ENCODE measurements at regions not wholly inside any gene's neighbourhood (a gene's known extent, or its start where the extent isn't known, plus 50 kb on each side); places are given as distances from the start of the nearest gene placed in this dataset.

DNA sequence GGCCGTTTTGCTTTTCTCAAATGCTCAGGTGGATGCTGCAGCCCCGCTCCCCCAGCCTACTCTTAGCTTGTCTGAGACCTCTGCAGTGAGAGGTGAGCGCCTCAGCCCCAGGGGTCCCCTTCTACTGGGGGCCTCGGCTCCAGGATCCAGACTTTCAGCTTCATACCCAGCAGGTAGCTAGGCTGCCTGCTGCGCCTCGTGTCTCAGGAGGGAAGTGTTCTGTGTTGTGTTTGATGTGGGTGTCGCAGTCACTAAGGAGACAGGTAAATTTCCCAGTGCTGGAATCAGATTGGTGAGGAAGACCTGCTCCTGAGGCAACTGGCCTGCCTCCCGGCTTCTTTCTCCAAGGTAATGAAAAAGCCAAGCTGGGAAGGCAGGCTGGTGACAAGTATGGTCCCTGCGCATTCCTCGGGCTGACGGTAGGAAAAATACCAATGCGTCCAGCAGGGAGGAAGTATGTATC is 604.0 kb upstream of the SALL1 start:
- no peaks in the 10 kb centered on the region for H3K4me1 ChIP-seq (ENCODE audit: control insufficient read depth in 2 of 3, insufficient read depth in 2 of 3, low read depth in 1 of 3, low read length in 3 of 3)
- DNase-seq (peak; percentile 61 to 82 (median 74)), FAIRE-seq (no peak)
- H3K27me3 ChIP-seq (ENCODE audit: control insufficient read depth, insufficient read depth, low read length): no peaks in the 10 kb centered on the region
- TF ChIP-seq, protein P1, sequence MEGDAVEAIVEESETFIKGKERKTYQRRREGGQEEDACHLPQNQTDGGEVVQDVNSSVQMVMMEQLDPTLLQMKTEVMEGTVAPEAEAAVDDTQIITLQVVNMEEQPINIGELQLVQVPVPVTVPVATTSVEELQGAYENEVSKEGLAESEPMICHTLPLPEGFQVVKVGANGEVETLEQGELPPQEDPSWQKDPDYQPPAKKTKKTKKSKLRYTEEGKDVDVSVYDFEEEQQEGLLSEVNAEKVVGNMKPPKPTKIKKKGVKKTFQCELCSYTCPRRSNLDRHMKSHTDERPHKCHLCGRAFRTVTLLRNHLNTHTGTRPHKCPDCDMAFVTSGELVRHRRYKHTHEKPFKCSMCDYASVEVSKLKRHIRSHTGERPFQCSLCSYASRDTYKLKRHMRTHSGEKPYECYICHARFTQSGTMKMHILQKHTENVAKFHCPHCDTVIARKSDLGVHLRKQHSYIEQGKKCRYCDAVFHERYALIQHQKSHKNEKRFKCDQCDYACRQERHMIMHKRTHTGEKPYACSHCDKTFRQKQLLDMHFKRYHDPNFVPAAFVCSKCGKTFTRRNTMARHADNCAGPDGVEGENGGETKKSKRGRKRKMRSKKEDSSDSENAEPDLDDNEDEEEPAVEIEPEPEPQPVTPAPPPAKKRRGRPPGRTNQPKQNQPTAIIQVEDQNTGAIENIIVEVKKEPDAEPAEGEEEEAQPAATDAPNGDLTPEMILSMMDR (IDR thresholded peaks at IDR 0.05; ENCODE audit: borderline replicate concordance, extremely low read depth, insufficient read depth): no peak
- peak overlapping the region in 1 of 3 donors; percentile 10 for H3K4me3 ChIP-seq (ENCODE audit: low read length in 3 of 3)
- no peaks in the 10 kb centered on the region for H3K9me3 ChIP-seq (ENCODE audit: control insufficient read depth in 2 of 3, insufficient read depth in 1 of 3, low read length in 3 of 3)
- no peaks in the 10 kb centered on the region for H3K36me3 ChIP-seq (ENCODE audit: control insufficient read depth in 2 of 3, insufficient read depth in 3 of 3, low read length in 3 of 3)
- peak overlapping the region in 1 of 2 donors; percentile 25 for H3K27ac ChIP-seq (ENCODE audit: low read depth in 2 of 2, low read length in 2 of 2)
- intact Hi-C loops (cut with DNase I): no loop called here
- no peak overlapping the region for H3K9ac ChIP-seq (ENCODE audit: low read length in 3 of 3)

DNA sequence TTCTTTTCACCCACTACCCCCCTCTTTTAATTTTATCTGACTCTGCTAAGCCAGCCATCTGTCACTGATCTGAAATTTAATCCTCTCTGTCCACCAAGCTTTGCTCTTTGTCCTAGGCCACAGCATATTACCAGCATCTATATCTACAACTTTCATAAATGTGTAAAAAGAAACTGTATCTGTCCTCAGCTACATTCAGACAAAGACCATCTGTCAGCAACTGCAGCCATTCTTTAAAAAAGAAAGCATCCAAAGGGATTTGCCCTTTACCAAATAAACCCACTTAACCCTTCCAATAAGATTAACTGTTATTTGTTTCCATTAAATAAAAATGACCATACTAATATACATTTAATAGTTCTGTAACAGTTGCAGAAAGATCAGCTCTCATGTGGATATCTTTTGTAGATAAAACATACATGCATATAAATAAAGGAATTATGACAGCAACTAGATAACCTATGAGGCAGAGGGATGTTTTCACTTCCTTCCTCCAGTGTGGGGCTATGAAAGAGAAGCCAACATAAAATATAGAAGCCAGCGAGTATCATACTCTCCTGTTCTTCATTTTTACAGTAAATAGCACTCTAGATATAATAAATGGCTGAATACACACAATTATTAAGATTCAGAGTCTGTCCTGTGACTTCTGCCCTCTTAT is 602.5 kb upstream of the SALL1 start:
- Histone ChIP-seq H3K27me3 (ENCODE audit: control insufficient read depth, insufficient read depth, low read length) (no peaks in the 10 kb centered on the region), H3K36me3 (ENCODE audit: control insufficient read depth in 2 of 3, insufficient read depth in 3 of 3, low read length in 3 of 3) (no peaks in the 10 kb centered on the region), H3K27ac (ENCODE audit: low read depth in 2 of 2, low read length in 2 of 2) (no peak overlapping the region), H3K4me1 (ENCODE audit: control insufficient read depth in 2 of 3, insufficient read depth in 2 of 3, low read depth in 1 of 3, low read length in 3 of 3) (no peaks in the 10 kb centered on the region), H3K9ac (ENCODE audit: low read length in 3 of 3) (no peak overlapping the region), H3K4me3 (ENCODE audit: low read length in 3 of 3) (no peak overlapping the region), H3K9me3 (ENCODE audit: control insufficient read depth in 2 of 3, insufficient read depth in 1 of 3, low read length in 3 of 3) (no peaks in the 10 kb centered on the region)
- TF ChIP-seq, protein P1 (IDR thresholded peaks at IDR 0.05; ENCODE audit: borderline replicate concordance, extremely low read depth, insufficient read depth): no peak
- intact Hi-C loops (cut with DNase I): no loop called here
- DNase-seq: peak in 2 of 5 donors; percentile 76 to 87
- FAIRE-seq: no peak

DNA sequence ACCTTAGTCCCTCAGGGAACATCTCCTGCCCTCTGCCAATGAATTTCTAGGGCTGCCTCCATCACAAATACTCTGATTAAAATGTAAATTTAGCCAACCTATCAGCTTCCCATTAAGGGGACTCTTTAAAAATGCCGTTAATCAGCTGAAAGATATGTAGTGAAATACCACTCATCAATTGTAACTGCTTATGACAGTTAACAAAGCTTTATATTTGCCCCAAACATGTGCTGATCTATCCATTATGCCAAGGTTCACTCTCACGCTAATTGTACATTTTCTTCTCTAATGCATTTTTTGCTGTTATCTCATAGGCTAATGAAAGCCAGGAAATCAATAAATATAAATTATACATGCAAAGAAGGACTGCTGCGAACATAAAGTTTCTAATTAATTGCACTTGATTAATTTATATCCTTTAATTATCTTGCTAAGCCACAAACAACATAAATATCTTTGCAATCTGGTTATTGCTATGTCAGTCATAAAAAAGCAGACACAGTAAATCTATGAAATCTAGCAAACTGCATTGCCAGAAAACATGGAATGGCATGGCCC is 601.4 kb upstream of the SALL1 start:
- Histone ChIP-seq H3K9me3 (ENCODE audit: control insufficient read depth in 2 of 3, insufficient read depth in 1 of 3, low read length in 3 of 3) (no peaks in the 10 kb centered on the region), H3K4me1 (ENCODE audit: control insufficient read depth in 2 of 3, insufficient read depth in 2 of 3, low read depth in 1 of 3, low read length in 3 of 3) (no peaks in the 10 kb centered on the region), H3K27me3 (ENCODE audit: control insufficient read depth, insufficient read depth, low read length) (no peaks in the 10 kb centered on the region), H3K36me3 (ENCODE audit: control insufficient read depth in 2 of 3, insufficient read depth in 3 of 3, low read length in 3 of 3) (no peaks in the 10 kb centered on the region), H3K4me3 (ENCODE audit: low read length in 3 of 3) (no peak overlapping the region), H3K27ac (ENCODE audit: low read depth in 2 of 2, low read length in 2 of 2) (no peak overlapping the region), H3K9ac (ENCODE audit: low read length in 3 of 3) (no peak overlapping the region)
- TF ChIP-seq, protein P1 (IDR thresholded peaks at IDR 0.05; ENCODE audit: borderline replicate concordance, extremely low read depth, insufficient read depth): no peak
- no peak for DNase-seq
- no peak for FAIRE-seq
- intact Hi-C loops (cut with DNase I): no loop called here
